GM10266 (cell line): ENCODE measurements at regions not wholly inside any gene's neighbourhood (a gene's known extent, or its start where the extent isn't known, plus 50 kb on each side); places are given as distances from the start of the nearest gene placed in this dataset.

Experiments
- DNase-seq: peaks from one replicate; pipeline ENCODE4 v3.0.0; 2012; ENCODE audit errors: extremely low spot score
- CTCF ChIP-seq: IDR thresholded peaks from 2 replicates; pipeline ENCODE4 v1.5.1; 2012; ENCODE audit warnings: mild to moderate bottlenecking, low read depth; ENCODE audit not compliant: control insufficient read depth, insufficient read depth; ENCODE audit errors: missing control alignments

GRCh38 chr13:103302676-103303075 lies 236.5 kb upstream of the SLC10A2 start:
- no peak for DNase-seq
- TF ChIP-seq CTCF = no peak

GRCh38 chr13:103299079-103299478 lies 232.9 kb upstream of the SLC10A2 start:
- DNase-seq = no peak
- no peak for TF ChIP-seq CTCF

- DNase-seq = no peak
- no peak for TF ChIP-seq CTCF
Observed at GRCh38 chr13:103297083-103297482, 230.9 kb upstream of the SLC10A2 start.

- no peak for DNase-seq
- TF ChIP-seq CTCF = no peak
Observed at GRCh38 chr13:103291798-103292572, 225.8 kb upstream of the SLC10A2 start.

- DNase-seq = no peak
- no peak for TF ChIP-seq CTCF
Observed at GRCh38 chr13:103291226-103291625, 225.0 kb upstream of the SLC10A2 start.

- no peak for DNase-seq
- TF ChIP-seq CTCF = no peak
Observed at GRCh38 chr13:103289681-103290080, 223.5 kb upstream of the SLC10A2 start.

GRCh38 chr13:103288114-103288513 lies 221.9 kb upstream of the SLC10A2 start:
- no peak for DNase-seq
- TF ChIP-seq CTCF = no peak
